GM23338 (cell line): ENCODE measurements at regions not wholly inside any gene's neighbourhood (a gene's known extent, or its start where the extent isn't known, plus 50 kb on each side); places are given as distances from the start of the nearest gene placed in this dataset.

Experiments used
- ATAC-seq: fragments of 200-7000 bp; cut with Tn5 transposase; 3 replicates; pipeline ENCODE4 v1.9.1; 2020
- DNase-seq: peaks from one replicate; pipeline ENCODE4 v3.0.0-alpha.2; 2015; ENCODE audit warnings: low spot score
- H2AFZ ChIP-seq: fragments of 200-600 bp; sonication (generic); 2 replicates; pipeline ENCODE4 v1.8.0; 2016; ENCODE audit warnings: antibody characterized with exemption, mild to moderate bottlenecking, moderate library complexity
- H3F3A ChIP-seq: fragments of 200-600 bp; sonication (generic); replicated peaks from 2 replicates; pipeline ENCODE4 v1.8.0; 2017; ENCODE audit warnings: antibody characterized with exemption, mixed run types, low read depth
- H3K27ac ChIP-seq: fragments of 200-600 bp; sonication (generic); 2 replicates; pipeline ENCODE4 v1.6.1; 2016; ENCODE audit warnings: low read depth
- H3K27me3 ChIP-seq: fragments of 200-600 bp; sonication (generic); 2 replicates; pipeline ENCODE4 v1.8.0; 2016; ENCODE audit warnings: mild to moderate bottlenecking, mixed run types, moderate library complexity; ENCODE audit not compliant: insufficient read depth
- H3K36me3 ChIP-seq: fragments of 200-600 bp; sonication (generic); 2 replicates; pipeline ENCODE4 v1.8.0; 2016; ENCODE audit warnings: mild to moderate bottlenecking; ENCODE audit not compliant: insufficient read depth
- H3K4me1 ChIP-seq: fragments of 200-600 bp; sonication (generic); 2 replicates; pipeline ENCODE4 v1.8.0; 2016; ENCODE audit warnings: mild to moderate bottlenecking, moderate library complexity; ENCODE audit not compliant: insufficient read depth
- H3K4me2 ChIP-seq: fragments of 200-600 bp; sonication (generic); 2 replicates; pipeline ENCODE4 v1.7.1; 2017; ENCODE audit warnings: mixed run types
- H3K4me3 ChIP-seq: fragments of 200-600 bp; sonication (generic); 2 replicates; pipeline ENCODE4 v1.6.1; 2016; ENCODE audit warnings: mixed run types
- H3K79me2 ChIP-seq: fragments of 200-600 bp; sonication (generic); replicated peaks from 2 replicates; pipeline ENCODE4 v1.8.0; 2017; ENCODE audit warnings: mild to moderate bottlenecking; ENCODE audit not compliant: insufficient read depth
- H3K9me2 ChIP-seq: fragments of 200-600 bp; sonication (generic); 2 replicates; pipeline ENCODE4 v1.8.0; 2017; ENCODE audit not compliant: insufficient read depth
- H4K20me1 ChIP-seq: fragments of 200-600 bp; sonication (generic); replicated peaks from 2 replicates; pipeline ENCODE4 v1.8.0; 2017; ENCODE audit warnings: mild to moderate bottlenecking; ENCODE audit not compliant: insufficient read depth
- H3K27ac Mint-ChIP-seq: 2 replicates; pipeline ENCODE4 v1.8.0; 2020; ENCODE audit warnings: inconsistent platforms, mild to moderate bottlenecking, moderate library complexity, mixed read lengths
- H3K27me3 Mint-ChIP-seq: 3 replicates; pipeline ENCODE4 v1.8.0; 2022; ENCODE audit warnings: low read depth, mild to moderate bottlenecking, moderate library complexity, mixed read lengths, inconsistent platforms; ENCODE audit not compliant: insufficient read depth, poor library complexity
- H3K36me3 Mint-ChIP-seq: 3 replicates; pipeline ENCODE4 v1.8.0; 2021; ENCODE audit warnings: low read depth, mild to moderate bottlenecking, inconsistent platforms, moderate library complexity, mixed read lengths
- H3K4me1 Mint-ChIP-seq: 3 replicates; pipeline ENCODE4 v1.8.0; 2020; ENCODE audit warnings: mild to moderate bottlenecking, inconsistent platforms, mixed read lengths
- H3K4me3 Mint-ChIP-seq: 3 replicates; pipeline ENCODE4 v1.8.0; 2021; ENCODE audit warnings: moderate library complexity, mild to moderate bottlenecking, inconsistent platforms, mixed read lengths
- H3K9me3 Mint-ChIP-seq: 3 replicates; pipeline ENCODE4 v1.8.0; 2020; ENCODE audit warnings: moderate library complexity, mild to moderate bottlenecking, inconsistent platforms, mixed read lengths
- CREB1 ChIP-seq: fragments of 250-450 bp; sonication (Bioruptor Pico); IDR thresholded peaks from 2 replicates; pipeline ENCODE4 v1.5.0; 2020; ENCODE audit warnings: low read depth, mild to moderate bottlenecking, moderate library complexity
- EZH2 ChIP-seq: fragments of 200-600 bp; sonication (generic); IDR thresholded peaks from one replicate; pipeline ENCODE4 v1.8.0; 2017; ENCODE audit warnings: antibody characterized with exemption, mild to moderate bottlenecking, low read depth; ENCODE audit not compliant: unreplicated experiment
- EZH2phosphoT487 ChIP-seq: fragments of 200-600 bp; sonication (generic); IDR thresholded peaks from one replicate; pipeline ENCODE4 v1.8.1; 2018; ENCODE audit warnings: antibody characterized with exemption; ENCODE audit not compliant: unreplicated experiment
- NANOG ChIP-seq: IDR thresholded peaks from 2 replicates; pipeline ENCODE4 v1.6.1; 2016; ENCODE audit warnings: antibody characterized with exemption, borderline replicate concordance
- POLR2AphosphoS5 ChIP-seq: IDR thresholded peaks from 2 replicates; pipeline ENCODE4 v1.6.1; 2016; ENCODE audit warnings: antibody characterized with exemption, low read depth
- STAT1 ChIP-seq: IDR thresholded peaks from one replicate; pipeline ENCODE4 v1.6.1; 2016; ENCODE audit warnings: antibody characterized with exemption; ENCODE audit not compliant: unreplicated experiment
- ZNF114 ChIP-seq: fragments of 250-450 bp; sonication (Bioruptor Pico); IDR thresholded peaks from 2 replicates; pipeline ENCODE4 v1.5.0; 2020; ENCODE audit warnings: mild to moderate bottlenecking, moderate library complexity
- ZNF331 ChIP-seq: fragments of 250-450 bp; sonication (Bioruptor Pico); IDR thresholded peaks from 2 replicates; pipeline ENCODE4 v1.5.0; 2020; ENCODE audit warnings: low read depth, mild to moderate bottlenecking, moderate library complexity
- TF ChIP-seq, protein P1 (sequence below): fragments of 250-450 bp; sonication (Bioruptor Pico); IDR thresholded peaks from 2 replicates; pipeline ENCODE4 v1.5.0; 2020; ENCODE audit warnings: mild to moderate bottlenecking, moderate library complexity
- TF ChIP-seq, protein P2 (sequence below): IDR thresholded peaks from 2 replicates; pipeline ENCODE4 v1.6.1; 2016; ENCODE audit warnings: antibody characterized with exemption
- TF ChIP-seq, protein P3 (sequence below), 2 experiments: fragments of 200-600 bp in 1 of 2; sonication (generic) in 1 of 2; conservative IDR thresholded peaks; 2 replicates each; pipeline versions ENCODE4 v1.5.1 to v1.6.1; 2016 to 2017; ENCODE audit warnings: antibody characterized with exemption in 2 of 2, low read depth in 2 of 2, mild to moderate bottlenecking in 2 of 2, moderate library complexity in 1 of 2

DNA sequence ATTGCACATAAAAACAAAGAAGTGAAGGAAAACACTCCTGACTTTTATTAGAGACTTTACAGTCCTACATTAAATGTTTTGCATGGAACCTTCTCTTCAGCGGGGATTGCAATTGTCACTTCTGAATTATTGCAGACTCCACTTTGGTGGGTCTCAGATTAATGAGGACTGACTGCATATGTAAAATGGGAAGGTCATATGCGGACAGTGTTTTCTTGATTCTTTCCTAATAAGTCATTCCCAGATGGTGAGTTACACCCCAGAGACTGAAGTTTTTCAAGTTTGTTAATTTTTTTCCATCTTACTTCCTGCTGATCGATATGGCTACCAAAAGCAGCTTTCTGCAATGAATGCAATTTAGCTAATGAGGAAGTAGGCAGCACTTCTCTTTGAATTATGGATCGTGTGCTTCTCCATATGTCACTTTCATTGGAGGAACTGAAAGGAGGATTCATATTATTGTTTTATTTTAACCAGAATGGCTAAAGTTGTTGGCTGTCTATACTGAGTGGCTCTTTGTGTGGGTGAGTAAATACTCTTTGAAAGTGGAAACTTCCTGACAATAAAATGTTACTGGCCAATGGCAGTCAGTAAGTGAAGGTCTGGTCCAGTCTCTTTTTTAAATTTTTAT, 119.3 kb upstream of the CLNK start (continued):
- TF ChIP-seq, protein P1, sequence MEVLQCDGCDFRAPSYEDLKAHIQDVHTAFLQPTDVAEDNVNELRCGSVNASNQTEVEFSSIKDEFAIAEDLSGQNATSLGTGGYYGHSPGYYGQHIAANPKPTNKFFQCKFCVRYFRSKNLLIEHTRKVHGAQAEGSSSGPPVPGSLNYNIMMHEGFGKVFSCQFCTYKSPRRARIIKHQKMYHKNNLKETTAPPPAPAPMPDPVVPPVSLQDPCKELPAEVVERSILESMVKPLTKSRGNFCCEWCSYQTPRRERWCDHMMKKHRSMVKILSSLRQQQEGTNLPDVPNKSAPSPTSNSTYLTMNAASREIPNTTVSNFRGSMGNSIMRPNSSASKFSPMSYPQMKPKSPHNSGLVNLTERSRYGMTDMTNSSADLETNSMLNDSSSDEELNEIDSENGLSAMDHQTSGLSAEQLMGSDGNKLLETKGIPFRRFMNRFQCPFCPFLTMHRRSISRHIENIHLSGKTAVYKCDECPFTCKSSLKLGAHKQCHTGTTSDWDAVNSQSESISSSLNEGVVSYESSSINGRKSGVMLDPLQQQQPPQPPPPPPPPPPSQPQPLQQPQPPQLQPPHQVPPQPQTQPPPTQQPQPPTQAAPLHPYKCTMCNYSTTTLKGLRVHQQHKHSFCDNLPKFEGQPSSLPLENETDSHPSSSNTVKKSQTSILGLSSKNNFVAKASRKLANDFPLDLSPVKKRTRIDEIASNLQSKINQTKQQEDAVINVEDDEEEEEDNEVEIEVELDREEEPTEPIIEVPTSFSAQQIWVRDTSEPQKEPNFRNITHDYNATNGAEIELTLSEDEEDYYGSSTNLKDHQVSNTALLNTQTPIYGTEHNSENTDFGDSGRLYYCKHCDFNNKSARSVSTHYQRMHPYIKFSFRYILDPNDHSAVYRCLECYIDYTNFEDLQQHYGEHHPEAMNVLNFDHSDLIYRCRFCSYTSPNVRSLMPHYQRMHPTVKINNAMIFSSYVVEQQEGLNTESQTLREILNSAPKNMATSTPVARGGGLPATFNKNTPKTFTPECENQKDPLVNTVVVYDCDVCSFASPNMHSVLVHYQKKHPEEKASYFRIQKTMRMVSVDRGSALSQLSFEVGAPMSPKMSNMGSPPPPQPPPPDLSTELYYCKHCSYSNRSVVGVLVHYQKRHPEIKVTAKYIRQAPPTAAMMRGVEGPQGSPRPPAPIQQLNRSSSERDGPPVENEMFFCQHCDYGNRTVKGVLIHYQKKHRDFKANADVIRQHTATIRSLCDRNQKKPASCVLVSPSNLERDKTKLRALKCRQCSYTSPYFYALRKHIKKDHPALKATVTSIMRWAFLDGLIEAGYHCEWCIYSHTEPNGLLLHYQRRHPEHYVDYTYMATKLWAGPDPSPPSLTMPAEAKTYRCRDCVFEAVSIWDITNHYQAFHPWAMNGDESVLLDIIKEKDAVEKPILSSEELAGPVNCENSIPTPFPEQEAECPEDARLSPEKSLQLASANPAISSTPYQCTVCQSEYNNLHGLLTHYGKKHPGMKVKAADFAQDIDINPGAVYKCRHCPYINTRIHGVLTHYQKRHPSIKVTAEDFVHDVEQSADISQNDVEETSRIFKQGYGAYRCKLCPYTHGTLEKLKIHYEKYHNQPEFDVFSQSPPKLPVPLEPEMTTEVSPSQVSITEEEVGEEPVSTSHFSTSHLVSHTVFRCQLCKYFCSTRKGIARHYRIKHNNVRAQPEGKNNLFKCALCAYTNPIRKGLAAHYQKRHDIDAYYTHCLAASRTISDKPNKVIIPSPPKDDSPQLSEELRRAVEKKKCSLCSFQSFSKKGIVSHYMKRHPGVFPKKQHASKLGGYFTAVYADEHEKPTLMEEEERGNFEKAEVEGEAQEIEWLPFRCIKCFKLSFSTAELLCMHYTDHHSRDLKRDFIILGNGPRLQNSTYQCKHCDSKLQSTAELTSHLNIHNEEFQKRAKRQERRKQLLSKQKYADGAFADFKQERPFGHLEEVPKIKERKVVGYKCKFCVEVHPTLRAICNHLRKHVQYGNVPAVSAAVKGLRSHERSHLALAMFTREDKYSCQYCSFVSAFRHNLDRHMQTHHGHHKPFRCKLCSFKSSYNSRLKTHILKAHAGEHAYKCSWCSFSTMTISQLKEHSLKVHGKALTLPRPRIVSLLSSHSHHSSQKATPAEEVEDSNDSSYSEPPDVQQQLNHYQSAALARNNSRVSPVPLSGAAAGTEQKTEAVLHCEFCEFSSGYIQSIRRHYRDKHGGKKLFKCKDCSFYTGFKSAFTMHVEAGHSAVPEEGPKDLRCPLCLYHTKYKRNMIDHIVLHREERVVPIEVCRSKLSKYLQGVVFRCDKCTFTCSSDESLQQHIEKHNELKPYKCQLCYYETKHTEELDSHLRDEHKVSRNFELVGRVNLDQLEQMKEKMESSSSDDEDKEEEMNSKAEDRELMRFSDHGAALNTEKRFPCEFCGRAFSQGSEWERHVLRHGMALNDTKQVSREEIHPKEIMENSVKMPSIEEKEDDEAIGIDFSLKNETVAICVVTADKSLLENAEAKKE: no peak
- no peak for TF ChIP-seq EZH2
- TF ChIP-seq, protein P2, sequence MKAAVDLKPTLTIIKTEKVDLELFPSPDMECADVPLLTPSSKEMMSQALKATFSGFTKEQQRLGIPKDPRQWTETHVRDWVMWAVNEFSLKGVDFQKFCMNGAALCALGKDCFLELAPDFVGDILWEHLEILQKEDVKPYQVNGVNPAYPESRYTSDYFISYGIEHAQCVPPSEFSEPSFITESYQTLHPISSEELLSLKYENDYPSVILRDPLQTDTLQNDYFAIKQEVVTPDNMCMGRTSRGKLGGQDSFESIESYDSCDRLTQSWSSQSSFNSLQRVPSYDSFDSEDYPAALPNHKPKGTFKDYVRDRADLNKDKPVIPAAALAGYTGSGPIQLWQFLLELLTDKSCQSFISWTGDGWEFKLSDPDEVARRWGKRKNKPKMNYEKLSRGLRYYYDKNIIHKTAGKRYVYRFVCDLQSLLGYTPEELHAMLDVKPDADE: no peak
- TF ChIP-seq ZNF331 (CRISPR knock-in tag): no peak
- TF ChIP-seq NANOG: no peak
- no peak for TF ChIP-seq ZNF114 (CRISPR knock-in tag)

DNA sequence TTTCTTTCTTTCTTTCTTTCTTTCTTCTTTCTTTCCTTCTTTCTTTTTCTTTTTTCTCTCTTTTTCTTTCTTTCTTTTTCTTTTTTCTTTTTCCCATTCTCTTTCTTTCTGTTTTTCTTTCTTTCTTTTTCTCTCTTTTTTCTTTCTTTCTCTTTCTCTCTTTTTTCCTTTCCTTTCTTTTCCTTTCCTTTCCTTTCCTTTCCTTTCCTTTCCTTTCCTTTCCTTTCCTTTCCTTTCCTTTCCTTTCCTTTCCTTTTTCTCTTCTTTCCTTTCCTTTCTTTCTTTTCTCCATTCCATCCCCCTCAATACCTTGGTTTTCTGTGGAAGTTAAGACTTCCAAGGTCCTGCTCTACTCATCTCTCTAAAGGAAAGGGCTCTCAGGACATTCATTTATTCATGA, 102.8 kb upstream of the CLNK start:
- no peaks in the 10 kb centered on the region for H3F3A ChIP-seq
- Mint-ChIP-seq H3K9me3 (peaks cover 2% of the 10 kb centered on the region; the same call in 2 of the 3 replicates), H3K36me3 (peaks cover 2% of the 10 kb centered on the region; the same call in 1 of the 3 replicates), H3K4me3 (no peak overlapping the region), H3K27me3 (no peaks in the 10 kb centered on the region), H3K4me1 (no peaks in the 10 kb centered on the region), H3K27ac (no peak overlapping the region)
- H4K20me1 ChIP-seq: no peaks in the 10 kb centered on the region
- no peak overlapping the region for H3K27ac ChIP-seq
- no peaks in the 10 kb centered on the region for H3K36me3 ChIP-seq
- ATAC-seq (no peak), DNase-seq (no peak)
- no peak overlapping the region for H3K4me2 ChIP-seq
- H3K4me1 ChIP-seq: no peaks in the 10 kb centered on the region
- H3K79me2 ChIP-seq: no peaks in the 10 kb centered on the region
- H3K27me3 ChIP-seq: no peaks in the 10 kb centered on the region
- no peak overlapping the region for H3K4me3 ChIP-seq
- H3K9me2 ChIP-seq: peaks cover 2% of the 10 kb centered on the region; the same call in 1 of the 2 replicates
- H2AFZ ChIP-seq: no peak overlapping the region
- TF ChIP-seq POLR2AphosphoS5: no peak
- TF ChIP-seq, protein P3, sequence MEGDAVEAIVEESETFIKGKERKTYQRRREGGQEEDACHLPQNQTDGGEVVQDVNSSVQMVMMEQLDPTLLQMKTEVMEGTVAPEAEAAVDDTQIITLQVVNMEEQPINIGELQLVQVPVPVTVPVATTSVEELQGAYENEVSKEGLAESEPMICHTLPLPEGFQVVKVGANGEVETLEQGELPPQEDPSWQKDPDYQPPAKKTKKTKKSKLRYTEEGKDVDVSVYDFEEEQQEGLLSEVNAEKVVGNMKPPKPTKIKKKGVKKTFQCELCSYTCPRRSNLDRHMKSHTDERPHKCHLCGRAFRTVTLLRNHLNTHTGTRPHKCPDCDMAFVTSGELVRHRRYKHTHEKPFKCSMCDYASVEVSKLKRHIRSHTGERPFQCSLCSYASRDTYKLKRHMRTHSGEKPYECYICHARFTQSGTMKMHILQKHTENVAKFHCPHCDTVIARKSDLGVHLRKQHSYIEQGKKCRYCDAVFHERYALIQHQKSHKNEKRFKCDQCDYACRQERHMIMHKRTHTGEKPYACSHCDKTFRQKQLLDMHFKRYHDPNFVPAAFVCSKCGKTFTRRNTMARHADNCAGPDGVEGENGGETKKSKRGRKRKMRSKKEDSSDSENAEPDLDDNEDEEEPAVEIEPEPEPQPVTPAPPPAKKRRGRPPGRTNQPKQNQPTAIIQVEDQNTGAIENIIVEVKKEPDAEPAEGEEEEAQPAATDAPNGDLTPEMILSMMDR (conservative IDR thresholded peaks at IDR 0.05; ENCODE audit: low read depth in 2 of 2): no peak
- TF ChIP-seq CREB1: no peak
- TF ChIP-seq EZH2phosphoT487: no peak
- TF ChIP-seq, protein P2: no peak
- TF ChIP-seq STAT1: no peak
- TF ChIP-seq NANOG: no peak
- no peak for TF ChIP-seq ZNF331 (CRISPR knock-in tag)
